Inferior parietal cortex (tissue), 1 donor: ENCODE measurements at regions not wholly inside any gene's neighbourhood (a gene's known extent, or its start where the extent isn't known, plus 50 kb on each side); places are given as distances from the start of the nearest gene placed in this dataset.
"Not testable (repeated sequence)": the region's sequence is repeated elsewhere in the genome, so short reads cannot be mapped to it uniquely, and the experiment has no call there.

Experiments used
- DNase-seq: peaks from one replicate; pipeline ENCODE4 v3.0.0-alpha.2; 2016; ENCODE audit errors: extremely low spot score

- DNase-seq, result no peak
These were observed 68.5 kb downstream of the CDC14C start for GRCh38 chr7:48992816-48993215.

GRCh38 chr7:49001610-49002033, 77.3 kb downstream of the CDC14C start:
- DNase-seq, result peak; percentile 21

GRCh38 chr7:49010717-49011116, 86.4 kb downstream of the CDC14C start:
- no peak for DNase-seq

GRCh38 chr7:49014870-49015269, 90.5 kb downstream of the CDC14C start:
- DNase-seq, result no peak

GRCh38 chr7:49020145-49020544, 95.8 kb downstream of the CDC14C start:
- DNase-seq, result no peak

GRCh38 chr7:49022448-49022847, 98.1 kb downstream of the CDC14C start:
- no peak for DNase-seq

GRCh38 chr7:49023345-49024328, 99.3 kb downstream of the CDC14C start:
- no peak for DNase-seq

GRCh38 chr7:49030221-49030620, 105.9 kb downstream of the CDC14C start:
- no peak for DNase-seq

- not testable (repeated sequence) for DNase-seq
These were observed 108.8 kb downstream of the CDC14C start for GRCh38 chr7:49033140-49033539.

GRCh38 chr7:49037346-49038210, 113.2 kb downstream of the CDC14C start:
- no peak for DNase-seq

GRCh38 chr7:49038821-49039358, 114.5 kb downstream of the CDC14C start:
- no peak for DNase-seq

GRCh38 chr7:49060743-49061142, 136.4 kb downstream of the CDC14C start:
- no peak for DNase-seq

- DNase-seq, result no peak
These were observed 150.2 kb downstream of the CDC14C start for GRCh38 chr7:49074538-49074937.

- no peak for DNase-seq
These were observed 156.6 kb downstream of the CDC14C start for GRCh38 chr7:49080896-49081475.

- no peak for DNase-seq
These were observed 163.7 kb downstream of the CDC14C start for GRCh38 chr7:49088017-49088416.

- DNase-seq, result no peak
These were observed 165.4 kb downstream of the CDC14C start for GRCh38 chr7:49089717-49090116.

- no peak for DNase-seq
These were observed 166.7 kb downstream of the CDC14C start for GRCh38 chr7:49091089-49091488.

GRCh38 chr7:49091519-49091918, 167.2 kb downstream of the CDC14C start:
- DNase-seq, result no peak

- DNase-seq, result no peak
These were observed 168.9 kb downstream of the CDC14C start for GRCh38 chr7:49093218-49093617.

- DNase-seq, result no peak
These were observed 170.5 kb downstream of the CDC14C start for GRCh38 chr7:49094866-49095265.

- no peak for DNase-seq
These were observed 175.4 kb downstream of the CDC14C start for GRCh38 chr7:49099587-49100326.
